ENCODE measurements at regions not wholly inside any gene's neighbourhood (a gene's known extent, or its start where the extent isn't known, plus 50 kb on each side); places are given as distances from the start of the nearest gene placed in this dataset.

- TF ChIP-seq POLR2AphosphoS5 (IDR thresholded peaks at IDR 0.05; ENCODE audit: low read depth, low read length) (no peak), POLR2A (IDR thresholded peaks at IDR 0.05; ENCODE audit: low read depth, low read length) (no peak), SPI1 (IDR thresholded peaks at IDR 0.05; ENCODE audit: low read depth, low read length) (no peak), TAF1 (IDR thresholded peaks at IDR 0.05; ENCODE audit: low read depth, low read length) (no peak), PAX5 (IDR thresholded peaks at IDR 0.05; ENCODE audit: insufficient read depth, low read length, severe bottlenecking) (no peak)
Observed at GRCh38 chr17:77814091-77814772, 144.3 kb upstream of the TNRC6C start.
